Esophagus (tissue), 2 donors: ENCODE measurements at regions not wholly inside any gene's neighbourhood (a gene's known extent, or its start where the extent isn't known, plus 50 kb on each side); places are given as distances from the start of the nearest gene placed in this dataset.

Source experiments
- H3K27ac ChIP-seq, 2 donors: one replicate each; pipeline ENCODE4 v1.5.1; 2013; ENCODE audit warnings: low read depth in 2 of 2, mild to moderate bottlenecking in 2 of 2, inconsistent platforms in 1 of 2, low read length in 1 of 2, moderate library complexity in 1 of 2
- H3K27me3 ChIP-seq, 2 donors: one replicate each; pipeline ENCODE4 v1.6.1; 2013; ENCODE audit warnings: low read length in 2 of 2, control low read depth in 1 of 2, mild to moderate bottlenecking in 1 of 2; ENCODE audit not compliant: insufficient read depth in 2 of 2, control insufficient read depth in 1 of 2
- H3K36me3 ChIP-seq, 2 donors: one replicate each; pipeline ENCODE4 v1.6.1; 2013; ENCODE audit warnings: low read length in 1 of 2; ENCODE audit not compliant: control insufficient read depth in 2 of 2, insufficient read depth in 2 of 2
- H3K4me1 ChIP-seq, 2 donors: one replicate each; pipeline ENCODE4 v1.6.1; 2013; ENCODE audit warnings: low read length in 1 of 2; ENCODE audit not compliant: control insufficient read depth in 2 of 2, insufficient read depth in 2 of 2
- H3K4me3 ChIP-seq, 2 donors: one replicate each; pipeline ENCODE4 v1.5.1; 2013; ENCODE audit warnings: low read length in 2 of 2, mild to moderate bottlenecking in 2 of 2, low read depth in 1 of 2, moderate library complexity in 1 of 2
- H3K9me3 ChIP-seq, 2 donors: one replicate each; pipeline ENCODE4 v1.6.1; 2013; ENCODE audit warnings: mild to moderate bottlenecking in 2 of 2, low read depth in 1 of 2, low read length in 1 of 2, moderate library complexity in 1 of 2; ENCODE audit not compliant: control insufficient read depth in 2 of 2, insufficient read depth in 1 of 2
- whole genome bisulfite sequencing, 2 donors: extraction: QIAGEN DNeasy Blood & Tissue Kit; methylation state at CpG; one replicate each; pipeline ENCODE4 v1.1.7; 2013; 5-methylcytosine and 5-hydroxymethylcytosine counted together
- donor health status: healthy with polysubstance abuse.
- donor health status: Bipolar disorder and iron deficiency.

- Histone ChIP-seq H3K27me3 (no peaks in the 10 kb centered on the region), H3K36me3 (no peaks in the 10 kb centered on the region), H3K27ac (no peak overlapping the region), H3K4me3 (no peak overlapping the region), H3K9me3 (no peaks in the 10 kb centered on the region), H3K4me1 (peaks cover 0 to 3% of the 10 kb centered on the region in 2 donors)
- 54% methylated on average over 5 of the region's 5 CpGs for WGBS, 2 donors
Observed at GRCh38 chr12:30514666-30515065, 181.0 kb downstream of the IPO8 start.

DNA sequence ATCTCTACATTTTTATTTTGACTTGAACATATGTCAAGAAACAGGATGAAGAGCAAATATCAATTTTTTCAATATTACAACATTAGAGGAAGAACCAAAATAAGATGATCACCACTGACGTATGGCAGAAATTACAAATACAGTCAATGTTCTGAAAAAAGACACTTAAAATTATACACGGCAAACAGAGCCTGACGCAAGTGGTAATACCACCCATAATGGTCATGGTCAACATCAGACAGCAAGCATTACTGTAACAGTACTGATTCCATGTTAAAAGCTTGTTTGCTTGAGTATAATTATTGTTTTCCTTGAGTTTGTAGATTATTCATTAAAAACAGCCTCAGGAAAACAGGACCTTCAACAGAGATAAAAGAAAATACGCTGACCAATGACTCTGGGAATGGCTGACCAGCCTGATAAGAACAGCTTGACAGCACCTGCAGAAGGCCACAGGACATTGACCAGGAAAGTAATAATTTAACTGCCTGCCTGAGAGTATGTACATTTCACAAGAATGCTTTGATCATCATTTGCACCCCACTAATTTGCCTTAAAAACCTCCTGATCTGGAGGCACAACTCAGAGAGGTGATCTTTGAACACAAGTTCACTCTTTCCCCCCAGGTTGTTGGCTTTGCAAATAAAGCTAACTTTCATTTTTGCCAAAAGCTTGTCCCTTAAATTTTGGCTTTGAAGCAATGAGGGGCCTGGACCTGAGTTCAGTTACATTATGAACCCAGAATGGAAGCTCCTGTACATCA lies 187.3 kb downstream of the IPO8 start:
- Histone ChIP-seq H3K27ac (no peak overlapping the region), H3K27me3 (no peaks in the 10 kb centered on the region), H3K4me3 (no peak overlapping the region), H3K9me3 (no peaks in the 10 kb centered on the region), H3K36me3 (no peaks in the 10 kb centered on the region), H3K4me1 (no peaks in the 10 kb centered on the region)
- 88% methylated on average over 4 of the region's 4 CpGs for WGBS, 2 donors

GRCh38 chr12:30507576-30507975 lies 188.1 kb downstream of the IPO8 start:
- WGBS, 2 donors: 80 to 96% methylated on average over 4 of the region's 4 CpGs
- no peaks in the 10 kb centered on the region for H3K9me3 ChIP-seq

DNA sequence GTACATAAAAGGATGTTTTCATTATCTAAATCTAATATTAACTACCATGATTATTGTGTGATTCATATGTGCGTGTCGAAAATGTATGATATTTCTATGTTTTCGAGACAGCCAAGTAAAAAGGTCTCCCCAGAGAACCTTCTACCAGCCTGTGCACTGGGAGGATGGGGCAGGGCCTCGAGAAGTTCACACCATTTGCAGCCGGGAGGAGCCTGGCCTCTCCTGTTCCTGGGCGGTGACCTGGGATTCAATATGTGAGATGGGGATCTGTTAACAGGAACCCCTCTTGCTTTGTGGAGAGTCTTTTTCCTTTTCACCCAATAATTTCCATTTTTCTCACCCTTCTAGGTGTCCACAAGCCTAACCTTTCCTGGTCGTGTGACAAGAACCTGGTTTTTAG lies 189.3 kb downstream of the IPO8 start:
- no peaks in the 10 kb centered on the region for H3K27me3 ChIP-seq
- H3K27ac ChIP-seq: no peak overlapping the region
- H3K9me3 ChIP-seq: no peaks in the 10 kb centered on the region
- H3K36me3 ChIP-seq: no peaks in the 10 kb centered on the region
- H3K4me1 ChIP-seq: no peaks in the 10 kb centered on the region
- no peak overlapping the region for H3K4me3 ChIP-seq
- WGBS, 2 donors: 87% methylated on average over 7 of the region's 7 CpGs

More at GRCh38 chr12:30507576-30507975, 188.1 kb downstream of the IPO8 start:
- no peaks in the 10 kb centered on the region for H3K36me3 ChIP-seq
- H3K27me3 ChIP-seq: no peaks in the 10 kb centered on the region
- H3K4me3 ChIP-seq: no peak overlapping the region
- no peak overlapping the region for H3K27ac ChIP-seq
- no peaks in the 10 kb centered on the region for H3K4me1 ChIP-seq

- Histone ChIP-seq H3K4me3 (no peak overlapping the region), H3K4me1 (no peaks in the 10 kb centered on the region), H3K27me3 (no peaks in the 10 kb centered on the region), H3K9me3 (no peaks in the 10 kb centered on the region), H3K36me3 (no peaks in the 10 kb centered on the region), H3K27ac (no peak overlapping the region)
- 87 to 90% methylated on average over 2 of the region's 2 CpGs for WGBS, 2 donors
Observed at GRCh38 chr12:30501718-30502117, 194.0 kb downstream of the IPO8 start.

GRCh38 chr12:30500532-30500931 lies 195.1 kb downstream of the IPO8 start:
- no peaks in the 10 kb centered on the region for H3K27me3 ChIP-seq
- H3K4me3 ChIP-seq: no peak overlapping the region
- no peaks in the 10 kb centered on the region for H3K36me3 ChIP-seq
- WGBS, 2 donors: 74 to 89% methylated on average over 4 of the region's 4 CpGs
- no peaks in the 10 kb centered on the region for H3K4me1 ChIP-seq
- no peak overlapping the region for H3K27ac ChIP-seq
- H3K9me3 ChIP-seq: no peaks in the 10 kb centered on the region

DNA sequence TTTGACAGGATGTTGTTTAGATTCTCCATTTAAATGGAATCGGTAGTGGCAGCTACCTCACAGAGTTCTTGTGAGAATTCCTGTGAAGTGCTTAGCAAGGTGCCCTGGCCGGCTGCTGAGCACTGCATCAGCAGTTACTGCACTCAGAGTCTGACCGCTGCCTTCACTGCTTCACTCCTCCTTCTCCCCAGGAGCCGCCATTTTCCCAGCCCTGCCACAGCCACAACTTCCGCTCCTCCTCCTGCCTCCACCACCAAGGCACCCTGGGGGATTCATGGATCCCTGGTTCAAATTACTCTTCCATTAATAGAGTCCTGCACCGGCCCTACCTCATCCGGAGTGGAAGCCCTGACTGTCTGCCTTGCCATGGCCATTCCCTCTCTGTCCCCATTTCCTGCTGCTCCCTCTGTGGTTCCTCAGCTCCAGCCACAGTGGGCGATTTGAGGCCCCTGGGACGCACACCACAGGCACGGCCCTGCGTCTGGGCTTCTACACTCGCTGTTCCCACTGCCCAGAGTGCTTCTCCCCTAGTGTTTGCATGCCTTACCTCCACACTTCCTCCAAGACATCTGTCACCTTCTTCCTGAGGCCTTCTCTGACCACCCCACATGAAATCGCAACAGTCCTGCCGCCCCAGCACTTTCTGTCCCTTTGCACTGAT lies 210.3 kb downstream of the IPO8 start:
- Histone ChIP-seq H3K4me1 (no peaks in the 10 kb centered on the region), H3K4me3 (no peak overlapping the region), H3K36me3 (no peaks in the 10 kb centered on the region), H3K27ac (no peak overlapping the region), H3K27me3 (no peaks in the 10 kb centered on the region), H3K9me3 (peaks cover 0 to 5% of the 10 kb centered on the region in 2 donors)
- WGBS, 2 donors: 93 to 95% methylated on average over 14 of the region's 14 CpGs

DNA sequence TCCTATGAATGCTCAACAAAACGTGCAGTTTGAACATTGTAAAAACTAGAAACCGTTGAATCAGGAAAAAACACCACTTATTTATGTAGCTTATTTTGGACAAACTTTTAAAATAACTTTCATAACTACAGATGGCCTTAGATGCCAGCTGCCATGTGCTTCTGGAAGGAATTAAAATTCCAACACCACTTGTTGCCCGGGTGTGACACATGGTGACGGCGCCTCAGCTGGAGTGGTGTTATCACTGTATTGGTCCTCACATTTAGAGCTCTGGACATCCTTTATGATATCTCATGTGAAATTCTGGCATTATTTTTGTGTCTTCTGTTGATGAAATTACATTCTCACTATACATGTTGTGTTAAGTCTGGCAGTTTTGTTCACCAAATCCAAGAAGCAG lies 211.0 kb downstream of the IPO8 start:
- 86 to 88% methylated on average over 5 of the region's 5 CpGs for WGBS, 2 donors
- H3K27ac ChIP-seq: no peak overlapping the region
- peaks cover 0 to 5% of the 10 kb centered on the region in 2 donors for H3K9me3 ChIP-seq
- H3K27me3 ChIP-seq: no peaks in the 10 kb centered on the region
- H3K4me3 ChIP-seq: no peak overlapping the region
- no peaks in the 10 kb centered on the region for H3K36me3 ChIP-seq
- H3K4me1 ChIP-seq: no peaks in the 10 kb centered on the region

GRCh38 chr12:30482650-30483049 lies 213.0 kb downstream of the IPO8 start:
- Histone ChIP-seq H3K27ac (no peak overlapping the region), H3K9me3 (peaks cover 0 to 5% of the 10 kb centered on the region in 2 donors), H3K4me3 (no peak overlapping the region), H3K36me3 (no peaks in the 10 kb centered on the region), H3K4me1 (no peaks in the 10 kb centered on the region), H3K27me3 (no peaks in the 10 kb centered on the region)
- 89 to 90% methylated on average over 1 of the region's 1 CpG for WGBS, 2 donors

- WGBS, 2 donors: 71 to 77% methylated on average over 2 of the region's 2 CpGs
- H3K9me3 ChIP-seq: no peaks in the 10 kb centered on the region
Observed at GRCh38 chr12:30473274-30473673, 222.4 kb downstream of the IPO8 start.

More at GRCh38 chr12:30473274-30473673, 222.4 kb downstream of the IPO8 start:
- Histone ChIP-seq H3K4me3 (no peak overlapping the region), H3K4me1 (no peaks in the 10 kb centered on the region), H3K36me3 (no peaks in the 10 kb centered on the region), H3K27me3 (no peaks in the 10 kb centered on the region), H3K27ac (no peak overlapping the region)
